CD4-positive, alpha-beta T cell treated with Interleukin-2 at 100 ng/mL for 4 hours (primary cell): ENCODE measurements at regions not wholly inside any gene's neighbourhood (a gene's known extent, or its start where the extent isn't known, plus 50 kb on each side); places are given as distances from the start of the nearest gene placed in this dataset.
"Not testable (repeated sequence)": the region's sequence is repeated elsewhere in the genome, so short reads cannot be mapped to it uniquely, and the experiment has no call there.

Experiments used
- DNase-seq: peaks from one replicate; pipeline ENCODE4 v3.0.0-alpha.2; 2020; ENCODE audit warnings: low spot score

- DNase-seq, result no peak
Measured at GRCh38 chr3:38966811-38967692, 84.7 kb downstream of the SCN11A start.

GRCh38 chr3:38964646-38965045 is 87.1 kb downstream of the SCN11A start:
- no peak for DNase-seq

GRCh38 chr3:38964204-38964603 is 87.5 kb downstream of the SCN11A start:
- DNase-seq, result no peak

- DNase-seq, result peak; percentile 19
Measured at GRCh38 chr3:38960953-38961622, 90.7 kb downstream of the SCN11A start.

GRCh38 chr3:38960042-38960622 is 91.6 kb downstream of the SCN11A start:
- DNase-seq, result no peak

GRCh38 chr3:38958026-38958720 is 93.6 kb downstream of the SCN11A start:
- no peak for DNase-seq

GRCh38 chr3:38957296-38957695 is 94.4 kb downstream of the SCN11A start:
- DNase-seq, result no peak

GRCh38 chr3:38952721-38953120 is 99.0 kb downstream of the SCN11A start:
- DNase-seq, result no peak

GRCh38 chr3:38951167-38951566 is 100.6 kb downstream of the SCN11A start:
- DNase-seq, result not testable (repeated sequence)

GRCh38 chr3:38950581-38950980 is 101.2 kb downstream of the SCN11A start:
- DNase-seq, result no peak

GRCh38 chr3:38949994-38950393 is 101.8 kb downstream of the SCN11A start:
- DNase-seq, result no peak

- DNase-seq, result no peak
Measured at GRCh38 chr3:38940394-38940793, 111.3 kb downstream of the SCN11A start.

- DNase-seq, result no peak
Measured at GRCh38 chr3:38925351-38925750, 109.3 kb upstream of the SCN10A start.

- DNase-seq, result no peak
Measured at GRCh38 chr3:38916706-38917105, 100.7 kb upstream of the SCN10A start.

GRCh38 chr3:38907426-38907825 is 91.4 kb upstream of the SCN10A start:
- DNase-seq, result no peak

GRCh38 chr3:38890426-38890825 is 74.4 kb upstream of the SCN10A start:
- DNase-seq, result no peak

GRCh38 chr3:38878646-38879045 is 62.6 kb upstream of the SCN10A start:
- DNase-seq, result no peak
